AG09309 (cell line): ENCODE measurements at regions not wholly inside any gene's neighbourhood (a gene's known extent, or its start where the extent isn't known, plus 50 kb on each side); places are given as distances from the start of the nearest gene placed in this dataset.
"Not testable (repeated sequence)": the region's sequence is repeated elsewhere in the genome, so short reads cannot be mapped to it uniquely, and the experiment has no call there.

Experiments
- DNase-seq: peaks from one replicate; pipeline ENCODE4 v3.0.0-alpha.2; 2010; ENCODE audit warnings: low read depth
- H3K4me3 ChIP-seq: 2 replicates; pipeline ENCODE4 v1.5.1; 2011; ENCODE audit warnings: mild to moderate bottlenecking, low read depth, low read length, moderate library complexity; ENCODE audit not compliant: control insufficient read depth
- TF ChIP-seq, protein P1 (sequence below): IDR thresholded peaks from 2 replicates; pipeline ENCODE4 v1.5.1; 2011; ENCODE audit warnings: mild to moderate bottlenecking, low read depth, low read length, inconsistent platforms; ENCODE audit not compliant: insufficient read depth, control insufficient read depth; ENCODE audit errors: missing control alignments

GRCh38 chr4:14920237-14920636 lies 82.0 kb upstream of the CPEB2 start:
- TF ChIP-seq, protein P1, sequence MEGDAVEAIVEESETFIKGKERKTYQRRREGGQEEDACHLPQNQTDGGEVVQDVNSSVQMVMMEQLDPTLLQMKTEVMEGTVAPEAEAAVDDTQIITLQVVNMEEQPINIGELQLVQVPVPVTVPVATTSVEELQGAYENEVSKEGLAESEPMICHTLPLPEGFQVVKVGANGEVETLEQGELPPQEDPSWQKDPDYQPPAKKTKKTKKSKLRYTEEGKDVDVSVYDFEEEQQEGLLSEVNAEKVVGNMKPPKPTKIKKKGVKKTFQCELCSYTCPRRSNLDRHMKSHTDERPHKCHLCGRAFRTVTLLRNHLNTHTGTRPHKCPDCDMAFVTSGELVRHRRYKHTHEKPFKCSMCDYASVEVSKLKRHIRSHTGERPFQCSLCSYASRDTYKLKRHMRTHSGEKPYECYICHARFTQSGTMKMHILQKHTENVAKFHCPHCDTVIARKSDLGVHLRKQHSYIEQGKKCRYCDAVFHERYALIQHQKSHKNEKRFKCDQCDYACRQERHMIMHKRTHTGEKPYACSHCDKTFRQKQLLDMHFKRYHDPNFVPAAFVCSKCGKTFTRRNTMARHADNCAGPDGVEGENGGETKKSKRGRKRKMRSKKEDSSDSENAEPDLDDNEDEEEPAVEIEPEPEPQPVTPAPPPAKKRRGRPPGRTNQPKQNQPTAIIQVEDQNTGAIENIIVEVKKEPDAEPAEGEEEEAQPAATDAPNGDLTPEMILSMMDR = no peak
- no peak overlapping the region for H3K4me3 ChIP-seq
- no peak for DNase-seq

DNA sequence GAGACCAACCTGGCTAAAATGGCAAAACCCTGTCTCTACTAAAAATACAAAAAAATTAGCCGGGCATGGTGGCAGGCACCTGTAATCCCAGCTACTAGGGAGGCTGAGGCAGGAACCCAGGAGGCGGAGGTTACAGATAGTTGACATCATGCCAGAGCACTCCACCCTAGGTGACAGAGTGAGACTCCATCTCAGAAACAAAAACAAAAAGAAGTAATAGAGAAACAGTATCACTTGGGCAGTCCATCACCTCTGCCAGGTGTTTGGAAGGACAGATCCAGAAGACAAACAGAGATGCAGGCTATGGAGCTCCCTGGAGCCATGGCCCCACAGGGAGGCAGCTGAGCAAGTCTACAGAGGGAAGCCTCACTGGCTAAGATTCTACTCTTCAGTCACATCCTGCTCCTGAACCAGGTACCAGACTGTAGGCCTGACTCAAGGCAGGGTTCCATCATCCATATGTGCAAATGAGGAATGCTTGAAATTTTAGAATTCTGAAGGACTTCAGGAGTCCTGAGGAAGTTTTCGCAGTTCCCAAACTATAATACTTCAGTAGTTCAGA lies 81.4 kb upstream of the CPEB2 start:
- H3K4me3 ChIP-seq = no peak overlapping the region
- no peak for DNase-seq
- TF ChIP-seq, protein P1 = no peak

GRCh38 chr4:14921781-14922180 lies 80.5 kb upstream of the CPEB2 start:
- not testable (repeated sequence) for H3K4me3 ChIP-seq, DNase-seq

DNA sequence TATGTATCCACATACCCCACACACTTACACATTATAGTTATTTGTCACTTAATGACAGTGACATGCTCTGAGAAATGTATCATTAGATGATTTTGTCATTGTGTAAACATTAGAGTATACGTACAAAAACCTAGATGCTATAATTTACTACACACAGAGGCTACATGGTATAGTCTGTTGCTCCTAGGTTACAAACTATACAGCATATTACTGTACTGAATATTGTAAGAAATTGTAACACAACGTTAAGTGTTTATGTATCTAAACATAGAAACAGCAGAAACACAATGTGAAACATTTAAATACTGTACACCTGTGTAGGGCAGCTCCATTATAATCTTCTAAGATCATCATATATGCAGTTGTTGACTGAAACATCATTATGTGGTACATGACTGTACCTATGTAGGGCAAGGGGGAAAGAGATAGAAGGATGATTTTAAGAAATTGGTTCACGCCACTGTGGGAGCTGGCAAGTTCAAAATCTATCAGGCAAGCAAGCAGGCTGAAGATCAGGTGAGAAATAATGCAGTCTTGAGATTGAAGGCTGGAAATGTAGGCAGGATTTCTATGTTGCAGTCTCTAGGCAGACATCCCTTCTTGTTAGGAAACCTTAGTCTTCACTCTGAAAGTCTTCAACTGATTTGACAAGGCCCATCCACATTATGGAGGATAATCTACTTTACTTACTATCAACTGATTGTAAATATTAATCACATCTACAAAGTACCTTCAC lies 78.0 kb upstream of the CPEB2 start:
- no peak overlapping the region for H3K4me3 ChIP-seq
- TF ChIP-seq, protein P1 = no peak
- DNase-seq = no peak

DNA sequence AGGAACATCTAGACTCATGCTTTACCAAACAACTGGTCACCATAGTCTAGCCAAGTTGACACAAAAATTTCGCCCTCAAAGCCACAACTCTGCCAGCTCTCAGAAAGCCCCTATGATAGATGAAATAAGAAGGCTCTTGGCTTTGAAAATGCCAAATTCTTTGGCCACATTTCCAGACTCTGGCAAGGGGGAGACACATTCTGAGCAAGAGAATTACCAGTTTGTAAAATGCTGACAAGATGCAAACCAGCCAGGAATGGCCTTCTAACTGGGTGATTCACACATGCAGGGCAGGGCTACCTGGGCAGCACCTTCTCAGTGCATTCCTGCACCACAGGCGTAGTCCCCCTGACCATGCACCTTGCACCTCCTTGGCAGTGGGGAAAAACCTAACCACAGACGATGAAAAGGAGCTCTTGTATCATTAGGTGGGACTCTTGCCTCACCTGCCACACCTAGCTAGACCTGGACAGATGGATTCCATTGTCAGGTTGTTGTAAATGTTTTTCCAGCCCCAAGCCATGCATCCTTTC lies 77.4 kb upstream of the CPEB2 start:
- DNase-seq = no peak

DNA sequence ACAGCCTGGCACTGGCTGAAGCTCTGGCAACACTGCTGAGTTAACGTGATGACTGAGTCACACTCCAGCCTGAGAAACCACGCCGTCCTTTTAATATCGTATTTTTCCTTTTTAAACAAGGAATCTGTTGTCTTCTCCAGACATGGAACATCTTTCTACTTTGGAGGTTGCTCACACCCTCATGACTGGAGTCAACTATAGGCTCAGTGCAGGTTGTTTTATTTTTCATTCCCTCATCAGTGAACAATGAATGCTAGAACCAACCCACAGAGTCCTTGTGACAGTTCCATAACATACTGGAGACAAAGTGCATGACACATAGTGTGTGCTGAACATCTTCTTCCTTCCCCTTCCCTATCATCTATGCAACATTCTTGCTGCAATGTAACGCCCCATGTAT lies 76.8 kb upstream of the CPEB2 start:
- TF ChIP-seq, protein P1 = no peak
- H3K4me3 ChIP-seq = no peak overlapping the region
- DNase-seq = no peak

More for the DNA sequence above, 77.4 kb upstream of the CPEB2 start:
- no peak overlapping the region for H3K4me3 ChIP-seq
- TF ChIP-seq, protein P1 = no peak

- H3K4me3 ChIP-seq = no peak overlapping the region
- no peak for DNase-seq
- TF ChIP-seq, protein P1 = no peak
Measured at GRCh38 chr4:14926368-14926767, 75.9 kb upstream of the CPEB2 start.
